A549 (cell line): ENCODE measurements at regions not wholly inside any gene's neighbourhood (a gene's known extent, or its start where the extent isn't known, plus 50 kb on each side); places are given as distances from the start of the nearest gene placed in this dataset.

Source experiments
- POLR2AphosphoS2 ChIP-seq: conservative IDR thresholded peaks from 2 replicates; pipeline ENCODE4 v1.6.1; 2012; ENCODE audit warnings: low read length, improper control_type of control experiment, inconsistent platforms
- TF ChIP-seq, protein P1 (sequence below): IDR thresholded peaks from 2 replicates; pipeline ENCODE4 v1.6.1; 2012; ENCODE audit warnings: low read depth, borderline replicate concordance
- TF ChIP-seq, protein P2 (sequence below): fragments of >200 bp; sonication (Bioruptor Twin); formaldehyde crosslinking; IDR thresholded peaks from 3 replicates; pipeline ENCODE4 v1.5.1; 2016

DNA sequence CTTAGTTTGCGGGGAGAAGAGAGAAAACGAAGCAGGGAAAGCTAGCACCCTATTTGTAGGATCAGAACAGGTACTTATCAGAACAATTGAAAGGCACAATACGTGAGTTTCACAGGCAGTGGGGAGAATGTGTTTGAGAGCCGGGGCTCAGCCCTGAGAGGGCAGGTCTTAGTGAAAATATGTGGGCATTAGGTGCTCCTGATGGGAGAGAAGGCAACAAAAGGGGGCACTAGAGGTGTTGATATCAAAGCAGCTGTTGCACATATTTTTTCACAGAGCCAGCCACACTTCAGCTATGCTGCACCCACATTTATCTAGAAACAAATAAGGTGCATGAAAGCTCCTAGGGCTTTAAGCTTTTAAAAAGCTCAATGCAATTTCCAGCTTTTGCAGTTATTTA is 99.7 kb upstream of the MAN2A1 start:
- TF ChIP-seq POLR2AphosphoS2, result no peak
- TF ChIP-seq, protein P1, sequence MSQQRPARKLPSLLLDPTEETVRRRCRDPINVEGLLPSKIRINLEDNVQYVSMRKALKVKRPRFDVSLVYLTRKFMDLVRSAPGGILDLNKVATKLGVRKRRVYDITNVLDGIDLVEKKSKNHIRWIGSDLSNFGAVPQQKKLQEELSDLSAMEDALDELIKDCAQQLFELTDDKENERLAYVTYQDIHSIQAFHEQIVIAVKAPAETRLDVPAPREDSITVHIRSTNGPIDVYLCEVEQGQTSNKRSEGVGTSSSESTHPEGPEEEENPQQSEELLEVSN, result no peak
- TF ChIP-seq, protein P2, sequence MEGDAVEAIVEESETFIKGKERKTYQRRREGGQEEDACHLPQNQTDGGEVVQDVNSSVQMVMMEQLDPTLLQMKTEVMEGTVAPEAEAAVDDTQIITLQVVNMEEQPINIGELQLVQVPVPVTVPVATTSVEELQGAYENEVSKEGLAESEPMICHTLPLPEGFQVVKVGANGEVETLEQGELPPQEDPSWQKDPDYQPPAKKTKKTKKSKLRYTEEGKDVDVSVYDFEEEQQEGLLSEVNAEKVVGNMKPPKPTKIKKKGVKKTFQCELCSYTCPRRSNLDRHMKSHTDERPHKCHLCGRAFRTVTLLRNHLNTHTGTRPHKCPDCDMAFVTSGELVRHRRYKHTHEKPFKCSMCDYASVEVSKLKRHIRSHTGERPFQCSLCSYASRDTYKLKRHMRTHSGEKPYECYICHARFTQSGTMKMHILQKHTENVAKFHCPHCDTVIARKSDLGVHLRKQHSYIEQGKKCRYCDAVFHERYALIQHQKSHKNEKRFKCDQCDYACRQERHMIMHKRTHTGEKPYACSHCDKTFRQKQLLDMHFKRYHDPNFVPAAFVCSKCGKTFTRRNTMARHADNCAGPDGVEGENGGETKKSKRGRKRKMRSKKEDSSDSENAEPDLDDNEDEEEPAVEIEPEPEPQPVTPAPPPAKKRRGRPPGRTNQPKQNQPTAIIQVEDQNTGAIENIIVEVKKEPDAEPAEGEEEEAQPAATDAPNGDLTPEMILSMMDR, result no peak
